GM19468 (cell line): ENCODE measurements at regions not wholly inside any gene's neighbourhood (a gene's known extent, or its start where the extent isn't known, plus 50 kb on each side); places are given as distances from the start of the nearest gene placed in this dataset.
"Not testable (repeated sequence)": the region's sequence is repeated elsewhere in the genome, so short reads cannot be mapped to it uniquely, and the experiment has no call there.

Experiments
- ATAC-seq: cut with Tn5 transposase; IDR thresholded peaks from one replicate; pipeline ENCODE4 v1.9.1; 2021; ENCODE audit warnings: mild to moderate bottlenecking, moderate library complexity, moderate number of reproducible peaks; ENCODE audit not compliant: unreplicated experiment; ENCODE audit errors: extremely low read depth

- no peak for ATAC-seq
Measured at GRCh38 chr18:70758780-70759179, 469.9 kb downstream of the SOCS6 start.

GRCh38 chr18:70754486-70754885 lies 465.6 kb downstream of the SOCS6 start:
- no peak for ATAC-seq

GRCh38 chr18:70732916-70733315 lies 444.1 kb downstream of the SOCS6 start:
- ATAC-seq: no peak

- no peak for ATAC-seq
Measured at GRCh38 chr18:70732188-70732587, 443.3 kb downstream of the SOCS6 start.

GRCh38 chr18:70720607-70721006 lies 431.8 kb downstream of the SOCS6 start:
- no peak for ATAC-seq

GRCh38 chr18:70709720-70710119 lies 420.9 kb downstream of the SOCS6 start:
- ATAC-seq: no peak

- ATAC-seq: no peak
Measured at GRCh38 chr18:70709144-70709543, 420.3 kb downstream of the SOCS6 start.

- ATAC-seq: no peak
Measured at GRCh38 chr18:70705831-70706416, 417.1 kb downstream of the SOCS6 start.

- no peak for ATAC-seq
Measured at GRCh38 chr18:70700496-70700895, 411.7 kb downstream of the SOCS6 start.

- no peak for ATAC-seq
Measured at GRCh38 chr18:70698574-70698973, 409.7 kb downstream of the SOCS6 start.

GRCh38 chr18:70693246-70693645 lies 404.4 kb downstream of the SOCS6 start:
- ATAC-seq: no peak

- not testable (repeated sequence) for ATAC-seq
Measured at GRCh38 chr18:70689765-70690164, 400.9 kb downstream of the SOCS6 start.

GRCh38 chr18:70688286-70688685 lies 399.4 kb downstream of the SOCS6 start:
- no peak for ATAC-seq

GRCh38 chr18:70684821-70685220 lies 396.0 kb downstream of the SOCS6 start:
- ATAC-seq: no peak

GRCh38 chr18:70683263-70683662 lies 394.4 kb downstream of the SOCS6 start:
- ATAC-seq: no peak

- ATAC-seq: no peak
Measured at GRCh38 chr18:70674896-70675295, 386.1 kb downstream of the SOCS6 start.

GRCh38 chr18:70673831-70674230 lies 385.0 kb downstream of the SOCS6 start:
- no peak for ATAC-seq

- no peak for ATAC-seq
Measured at GRCh38 chr18:70672581-70672980, 383.7 kb downstream of the SOCS6 start.

GRCh38 chr18:70671889-70672565 lies 383.2 kb downstream of the SOCS6 start:
- no peak for ATAC-seq

- no peak for ATAC-seq
Measured at GRCh38 chr18:70666936-70667335, 378.1 kb downstream of the SOCS6 start.

- no peak for ATAC-seq
Measured at GRCh38 chr18:70663141-70663540, 374.3 kb downstream of the SOCS6 start.

- no peak for ATAC-seq
Measured at GRCh38 chr18:70662588-70662987, 373.7 kb downstream of the SOCS6 start.
